Spleen (tissue), 11 donors: ENCODE measurements at regions not wholly inside any gene's neighbourhood (a gene's known extent, or its start where the extent isn't known, plus 50 kb on each side); places are given as distances from the start of the nearest gene placed in this dataset.

Experiments used
- DNase-seq: peaks from one replicate; pipeline ENCODE4 v3.0.0-alpha.2; 2020
- H3K27ac ChIP-seq, 8 donors: fragments of 200-600 bp; sonication (generic) in 7 of 8; 1 replicate in 4 of 8; 2 replicates in 4 of 8; pipeline versions ENCODE4 v1.5.0 to v1.8.0; 2016 to 2021; ENCODE audit warnings: inconsistent platforms in 4 of 8, mild to moderate bottlenecking in 4 of 8, moderate library complexity in 1 of 8
- H3K27me3 ChIP-seq, 7 donors: fragments of 200-600 bp; sonication (generic) in 6 of 7; replicated peaks in 1 of 7; 1 replicate in 4 of 7; 2 replicates in 3 of 7; pipeline versions ENCODE4 v1.5.0 to v1.8.0; 2016 to 2021; ENCODE audit warnings: inconsistent platforms in 3 of 7, mild to moderate bottlenecking in 1 of 7
- H3K36me3 ChIP-seq, 6 donors: fragments of 200-600 bp; sonication (generic) in 5 of 6; 1 replicate in 4 of 6; 2 replicates in 2 of 6; pipeline versions ENCODE4 v1.5.0 to v1.8.0; 2016 to 2021; ENCODE audit warnings: inconsistent platforms in 2 of 6
- H3K4me1 ChIP-seq, 6 donors: fragments of 200-600 bp; sonication (generic) in 5 of 6; 1 replicate in 3 of 6; 2 replicates in 3 of 6; pipeline versions ENCODE4 v1.5.0 to v1.8.0; 2016 to 2021; ENCODE audit warnings: inconsistent platforms in 3 of 6
- H3K4me3 ChIP-seq, 8 donors: fragments of 200-600 bp; sonication (generic) in 7 of 8; 1 replicate in 4 of 8; 2 replicates in 4 of 8; pipeline versions ENCODE4 v1.5.0 to v1.8.0; 2016 to 2021; ENCODE audit warnings: inconsistent platforms in 4 of 8, mild to moderate bottlenecking in 4 of 8, moderate library complexity in 2 of 8
- H3K9me3 ChIP-seq, 8 donors: fragments of 200-600 bp; sonication (generic) in 7 of 8; 1 replicate in 4 of 8; 2 replicates in 4 of 8; pipeline versions ENCODE4 v1.5.0 to v1.8.0; 2016 to 2021; ENCODE audit warnings: inconsistent platforms in 4 of 8
- POLR2A ChIP-seq, 3 donors: fragments of 450-650 bp; IDR thresholded peaks; one replicate each; pipeline ENCODE4 v1.5.1; 2017; ENCODE audit warnings: antibody characterized with exemption in 3 of 3, mild to moderate bottlenecking in 1 of 3
- POLR2AphosphoS5 ChIP-seq, 3 donors: sonication (generic); formaldehyde crosslinking; IDR thresholded peaks; one replicate each; pipeline ENCODE4 v1.5.1; 2017; ENCODE audit warnings: antibody characterized with exemption in 3 of 3
- WGBS, 5 donors: extraction: QIAGEN DNeasy Blood & Tissue Kit in 3 of 5; methylation state at CpG; one replicate each; pipeline versions ENCODE4 v1.1.5 to v1.1.7; 2013 to 2018; 5-methylcytosine and 5-hydroxymethylcytosine counted together
- intact Hi-C: fragments of 100-400 bp; cut with DNase I; formaldehyde crosslinking; loops from one replicate; pipeline ENCODE4 v1.15.0; 2023; ENCODE audit warnings: low total_unique reads
- TF ChIP-seq, protein P1 (sequence below), 11 experiments: fragments of 200-600 bp in 7 of 11; fragments of 450-650 bp in 4 of 11; sonication (generic) in 4 of 11; IDR thresholded peaks in 8 of 11; conservative IDR thresholded peaks in 3 of 11; 1 replicate in 7 of 11; 2 replicates in 4 of 11; pipeline versions ENCODE4 v1.4.0 to v1.8.0; 2016 to 2021; ENCODE audit warnings: antibody characterized with exemption in 11 of 11, inconsistent platforms in 4 of 11, mild to moderate bottlenecking in 1 of 11
- donor health status: healthy with polysubstance abuse.
- donor health status: DM: no; HTN: no; CAD: no; lungs with moderate emphysema.
- donor health status: DM: no; HTN: no; CAD: no.
- donor health status: Bipolar disorder and iron deficiency.
- donor health status: healthy.
- donor health status: DM: no; HTN: no; CAD: no.
- donor health status: DM: yes; HTN: yes; CAD: no.

- no peak for DNase-seq
- WGBS, 5 donors: 78 to 95% (median 91%) methylated on average over 4 of the region's 4 CpGs
- H3K27me3 ChIP-seq: no peaks in the 10 kb centered on the region
Observed at GRCh38 chr13:33392794-33393405, 107.3 kb upstream of the STARD13 start.

GRCh38 chr13:33394294-33394932 lies 108.9 kb upstream of the STARD13 start:
- no peak for DNase-seq
- TF ChIP-seq POLR2AphosphoS5 (IDR thresholded peaks at IDR 0.05): no peak
- no peak for TF ChIP-seq POLR2A (IDR thresholded peaks at IDR 0.05)
- TF ChIP-seq, protein P1, sequence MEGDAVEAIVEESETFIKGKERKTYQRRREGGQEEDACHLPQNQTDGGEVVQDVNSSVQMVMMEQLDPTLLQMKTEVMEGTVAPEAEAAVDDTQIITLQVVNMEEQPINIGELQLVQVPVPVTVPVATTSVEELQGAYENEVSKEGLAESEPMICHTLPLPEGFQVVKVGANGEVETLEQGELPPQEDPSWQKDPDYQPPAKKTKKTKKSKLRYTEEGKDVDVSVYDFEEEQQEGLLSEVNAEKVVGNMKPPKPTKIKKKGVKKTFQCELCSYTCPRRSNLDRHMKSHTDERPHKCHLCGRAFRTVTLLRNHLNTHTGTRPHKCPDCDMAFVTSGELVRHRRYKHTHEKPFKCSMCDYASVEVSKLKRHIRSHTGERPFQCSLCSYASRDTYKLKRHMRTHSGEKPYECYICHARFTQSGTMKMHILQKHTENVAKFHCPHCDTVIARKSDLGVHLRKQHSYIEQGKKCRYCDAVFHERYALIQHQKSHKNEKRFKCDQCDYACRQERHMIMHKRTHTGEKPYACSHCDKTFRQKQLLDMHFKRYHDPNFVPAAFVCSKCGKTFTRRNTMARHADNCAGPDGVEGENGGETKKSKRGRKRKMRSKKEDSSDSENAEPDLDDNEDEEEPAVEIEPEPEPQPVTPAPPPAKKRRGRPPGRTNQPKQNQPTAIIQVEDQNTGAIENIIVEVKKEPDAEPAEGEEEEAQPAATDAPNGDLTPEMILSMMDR (IDR thresholded peaks at IDR 0.05 in 8 of 11, conservative IDR thresholded peaks at IDR 0.05 in 3 of 11): no peak
- H3K9me3 ChIP-seq: peaks cover 0 to 6% (median 0%) of the 10 kb centered on the region in 8 donors
- no peaks in the 10 kb centered on the region for H3K36me3 ChIP-seq
- H3K27ac ChIP-seq: no peak overlapping the region
- no peak overlapping the region for H3K4me3 ChIP-seq
- no peaks in the 10 kb centered on the region for H3K4me1 ChIP-seq
- no peaks in the 10 kb centered on the region for H3K27me3 ChIP-seq
- intact Hi-C loops: no loop called here
- WGBS, 5 donors: 88 to 95% (median 91%) methylated on average over 3 of the region's 3 CpGs

More at GRCh38 chr13:33392794-33393405, 107.3 kb upstream of the STARD13 start:
- no peak overlapping the region for H3K4me3 ChIP-seq
- intact Hi-C loops: no loop called here
- H3K36me3 ChIP-seq: no peaks in the 10 kb centered on the region
- no peaks in the 10 kb centered on the region for H3K4me1 ChIP-seq
- TF ChIP-seq, protein P1 (IDR thresholded peaks at IDR 0.05 in 8 of 11, conservative IDR thresholded peaks at IDR 0.05 in 3 of 11): no peak
- TF ChIP-seq POLR2AphosphoS5 (IDR thresholded peaks at IDR 0.05): no peak
- TF ChIP-seq POLR2A (IDR thresholded peaks at IDR 0.05): no peak
- H3K9me3 ChIP-seq: peaks cover 0 to 6% (median 0%) of the 10 kb centered on the region in 8 donors
- no peak overlapping the region for H3K27ac ChIP-seq

GRCh38 chr13:33401238-33401637 lies 115.7 kb upstream of the STARD13 start:
- intact Hi-C loops: no loop called here
- H3K27ac ChIP-seq: no peak overlapping the region
- H3K9me3 ChIP-seq: peaks cover 0 to 6% (median 0%) of the 10 kb centered on the region in 8 donors
- 75 to 93% (median 86%) methylated on average over 4 of the region's 4 CpGs for WGBS, 5 donors
- no peaks in the 10 kb centered on the region for H3K4me1 ChIP-seq
- DNase-seq: no peak
- H3K36me3 ChIP-seq: no peaks in the 10 kb centered on the region
- H3K4me3 ChIP-seq: no peak overlapping the region
- TF ChIP-seq POLR2A (IDR thresholded peaks at IDR 0.05): no peak
- no peak for TF ChIP-seq POLR2AphosphoS5 (IDR thresholded peaks at IDR 0.05)
- H3K27me3 ChIP-seq: no peaks in the 10 kb centered on the region

DNA sequence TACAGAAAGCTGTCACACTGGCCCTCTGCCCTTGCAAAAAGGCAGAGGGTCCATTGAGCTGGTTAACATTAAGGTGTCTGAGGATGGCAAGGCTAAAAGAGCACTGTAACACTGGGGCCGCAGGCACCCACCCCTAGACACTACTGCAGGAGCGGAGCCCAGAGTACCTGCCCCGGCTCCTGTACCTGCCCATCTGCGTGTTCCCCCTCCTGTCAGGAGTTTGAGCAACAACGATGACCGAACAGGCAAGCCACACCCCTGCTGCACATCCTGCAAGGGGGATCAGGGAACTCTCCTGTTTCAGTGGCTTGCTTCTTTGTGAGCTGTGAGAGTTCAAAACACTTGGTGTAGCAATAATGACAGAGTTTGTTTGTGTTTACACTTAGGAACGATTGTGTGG lies 117.4 kb upstream of the STARD13 start:
- TF ChIP-seq POLR2AphosphoS5 (IDR thresholded peaks at IDR 0.05) (no peak), POLR2A (IDR thresholded peaks at IDR 0.05) (no peak)
- TF ChIP-seq, protein P1 (IDR thresholded peaks at IDR 0.05 in 8 of 11, conservative IDR thresholded peaks at IDR 0.05 in 3 of 11): no peak
- H3K27ac ChIP-seq: no peak overlapping the region
- WGBS, 5 donors: 67 to 86% (median 83%) methylated on average over 5 to 7 of the region's 7 CpGs

More for the DNA sequence above, 117.4 kb upstream of the STARD13 start:
- Histone ChIP-seq H3K27me3 (no peaks in the 10 kb centered on the region), H3K36me3 (no peaks in the 10 kb centered on the region), H3K4me1 (no peaks in the 10 kb centered on the region), H3K9me3 (no peaks in the 10 kb centered on the region), H3K4me3 (no peak overlapping the region)
- intact Hi-C loops: no loop called here
- no peak for DNase-seq
